ENCODE measurements at regions not wholly inside any gene's neighbourhood (a gene's known extent, or its start where the extent isn't known, plus 50 kb on each side); places are given as distances from the start of the nearest gene placed in this dataset.

GRCh38 chr14:58784931-58785330 lies 147.2 kb downstream of the DACT1 start:
- TF ChIP-seq ZNF317 (CRISPR knock-in tag; IDR thresholded peaks at IDR 0.05; ENCODE audit: borderline replicate concordance, low read depth) (no peak), CTCF (IDR thresholded peaks at IDR 0.05) (no peak), GRHL2 (CRISPR knock-in tag; IDR thresholded peaks at IDR 0.05; ENCODE audit: insufficient replicate concordance, severe bottlenecking) (no peak), JUN (CRISPR knock-in tag; IDR thresholded peaks at IDR 0.05) (no peak), E2F5 (CRISPR knock-in tag; IDR thresholded peaks at IDR 0.05) (no peak)
